ENCODE measurements at regions not wholly inside any gene's neighbourhood (a gene's known extent, or its start where the extent isn't known, plus 50 kb on each side); places are given as distances from the start of the nearest gene placed in this dataset.

GRCh38 chr12:65596514-65597091 is 227.7 kb upstream of the HMGA2 start:
- no peak for DNase-seq (ENCODE audit: low read depth, low spot score)

DNA sequence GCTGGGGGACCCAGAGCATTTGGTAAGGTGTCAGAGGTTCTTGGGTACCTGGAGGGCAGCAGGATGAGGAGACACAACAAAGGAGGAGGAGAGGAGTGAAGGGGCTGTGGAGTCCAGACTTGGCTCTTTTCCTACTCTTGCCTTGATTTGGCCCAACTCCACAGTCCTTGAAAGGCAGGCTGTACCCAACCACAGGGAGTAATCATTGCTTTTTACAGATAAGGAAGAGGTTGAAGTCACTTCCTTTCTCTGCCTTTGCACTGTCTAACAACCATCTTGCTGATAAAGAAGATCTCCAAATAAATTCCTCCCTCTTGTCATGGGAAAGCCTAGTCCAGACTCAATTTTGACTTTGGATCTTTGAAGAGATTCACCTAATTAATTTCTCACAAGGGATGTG is 226.8 kb upstream of the HMGA2 start:
- no peak for DNase-seq (ENCODE audit: low read depth, low spot score)

DNA sequence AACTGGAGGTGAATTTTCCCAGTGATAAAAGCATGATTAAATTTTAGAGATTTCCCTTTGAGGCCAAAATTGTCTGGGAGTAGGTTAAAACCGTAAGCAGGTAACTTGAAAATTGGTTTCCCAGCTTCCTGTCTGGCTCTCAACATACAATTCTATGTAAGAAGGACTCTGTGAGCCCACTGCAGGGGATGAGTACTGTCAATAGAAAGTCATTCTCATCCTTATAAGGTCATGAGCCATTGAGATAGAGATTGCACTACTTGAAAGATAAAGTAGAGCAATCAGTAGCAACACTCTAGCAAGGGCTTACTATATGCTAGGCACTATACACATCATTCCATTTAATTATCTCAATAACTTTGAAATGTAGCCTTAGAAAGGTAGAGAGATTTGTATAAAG is 225.6 kb upstream of the HMGA2 start:
- DNase-seq (ENCODE audit: low read depth, low spot score), result no peak

DNA sequence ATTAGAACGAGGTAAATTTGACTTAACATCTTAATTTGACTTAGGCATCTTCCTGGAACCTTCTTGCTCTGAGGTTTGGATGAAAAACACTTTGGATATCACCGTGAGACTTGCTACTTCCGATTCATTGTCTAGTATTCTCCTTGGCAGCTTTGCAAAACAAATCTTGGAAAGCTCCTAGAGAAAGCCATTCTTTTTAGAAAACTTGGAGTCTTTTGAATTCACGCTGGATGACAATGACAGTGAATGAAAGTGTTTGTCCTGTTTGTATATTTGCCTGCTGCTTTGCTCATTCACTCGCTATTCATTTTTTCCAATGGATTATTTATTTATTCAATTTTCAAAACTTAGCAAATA is 222.1 kb upstream of the HMGA2 start:
- DNase-seq (ENCODE audit: low read depth, low spot score), result no peak

GRCh38 chr12:65602610-65603295 is 221.5 kb upstream of the HMGA2 start:
- DNase-seq (ENCODE audit: low read depth, low spot score), result no peak

- DNase-seq (ENCODE audit: low read depth, low spot score), result no peak
Observed at GRCh38 chr12:65603438-65604351, 220.6 kb upstream of the HMGA2 start.

GRCh38 chr12:65605019-65605418 is 219.3 kb upstream of the HMGA2 start:
- DNase-seq (ENCODE audit: low read depth, low spot score), result no peak

DNA sequence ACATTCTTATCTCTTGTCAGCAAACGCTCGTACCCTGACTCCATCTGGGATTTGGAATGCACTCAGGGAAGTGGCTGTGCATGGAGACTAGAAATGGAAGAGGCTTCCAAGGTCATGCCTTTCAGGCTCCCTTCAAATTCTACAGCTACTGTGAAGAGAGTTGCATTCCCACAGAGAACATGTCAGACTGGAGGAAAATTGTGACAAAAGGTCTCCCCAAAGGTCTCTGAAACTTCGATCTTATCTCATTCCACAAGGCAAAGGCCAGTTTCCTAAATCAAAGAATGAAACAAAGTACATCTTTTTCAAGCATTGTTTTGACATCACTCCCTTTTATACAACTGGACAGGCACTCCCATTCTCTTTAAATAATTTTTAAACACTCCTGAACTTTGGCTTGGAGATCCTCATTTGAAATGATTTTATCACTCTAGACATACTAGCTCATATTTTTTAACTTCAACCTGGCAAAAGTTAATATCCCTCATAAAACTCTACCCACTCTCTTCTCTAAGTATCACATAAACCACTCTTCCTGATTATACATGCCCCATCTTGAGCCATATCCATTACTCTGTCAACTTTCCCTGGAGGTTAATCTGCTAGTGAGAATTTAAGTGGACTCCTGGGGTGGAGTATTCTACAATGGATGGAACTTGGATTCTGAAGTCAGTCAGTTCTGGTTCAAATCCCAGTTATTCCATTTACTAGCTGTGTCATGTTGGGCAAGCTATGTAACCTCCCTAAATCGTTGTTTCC is 218.1 kb upstream of the HMGA2 start:
- no peak for DNase-seq (ENCODE audit: low read depth, low spot score)

DNA sequence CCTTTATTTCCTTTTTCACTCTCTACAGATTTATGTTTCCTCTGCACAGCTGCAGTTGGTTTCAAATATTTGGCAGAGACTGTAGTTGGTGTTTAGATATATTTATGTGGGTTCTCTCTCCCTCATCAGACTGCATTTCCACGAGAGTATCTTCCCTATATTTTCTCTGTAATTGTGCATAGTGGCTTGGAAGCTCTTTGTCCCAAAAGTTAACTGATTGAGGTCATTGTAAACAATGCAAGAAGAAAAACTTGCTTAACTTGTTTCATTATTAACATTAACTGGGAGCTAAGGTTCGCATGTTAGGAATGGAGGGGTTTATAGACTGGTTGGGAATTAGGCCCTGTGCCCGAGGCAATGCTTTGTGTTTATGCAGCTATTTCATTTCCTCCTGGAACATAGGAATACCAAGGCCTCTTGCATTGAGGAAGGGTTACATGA is 216.9 kb upstream of the HMGA2 start:
- no peak for DNase-seq (ENCODE audit: low read depth, low spot score)

DNA sequence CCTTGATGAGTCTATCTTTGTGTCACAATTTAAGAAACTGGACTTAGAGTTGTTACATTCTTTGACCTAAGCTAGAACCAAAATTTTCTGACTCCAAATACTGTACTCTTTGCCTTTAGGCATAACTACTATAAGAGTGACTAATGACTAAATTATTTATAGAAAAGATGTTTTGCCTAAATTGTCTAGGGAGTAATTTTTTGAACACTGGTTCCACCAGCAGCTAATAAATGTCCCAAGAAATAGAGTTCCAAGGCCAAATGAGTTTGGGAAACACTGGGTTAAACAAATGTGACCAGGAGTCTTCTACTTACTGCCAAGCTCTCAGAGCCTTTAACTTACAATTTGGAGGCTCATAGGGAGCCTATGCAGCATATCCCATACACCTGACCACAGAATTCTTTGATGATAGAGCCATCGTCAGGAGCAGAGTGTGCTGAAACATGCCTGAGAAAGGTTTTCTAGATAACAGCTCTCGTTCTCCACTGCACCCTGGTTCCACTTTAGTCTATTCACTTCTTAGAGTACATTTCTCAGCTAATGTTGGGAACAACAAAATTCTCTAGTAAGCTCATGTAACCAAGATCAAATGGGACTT is 215.9 kb upstream of the HMGA2 start:
- DNase-seq (ENCODE audit: low read depth, low spot score), result no peak

DNA sequence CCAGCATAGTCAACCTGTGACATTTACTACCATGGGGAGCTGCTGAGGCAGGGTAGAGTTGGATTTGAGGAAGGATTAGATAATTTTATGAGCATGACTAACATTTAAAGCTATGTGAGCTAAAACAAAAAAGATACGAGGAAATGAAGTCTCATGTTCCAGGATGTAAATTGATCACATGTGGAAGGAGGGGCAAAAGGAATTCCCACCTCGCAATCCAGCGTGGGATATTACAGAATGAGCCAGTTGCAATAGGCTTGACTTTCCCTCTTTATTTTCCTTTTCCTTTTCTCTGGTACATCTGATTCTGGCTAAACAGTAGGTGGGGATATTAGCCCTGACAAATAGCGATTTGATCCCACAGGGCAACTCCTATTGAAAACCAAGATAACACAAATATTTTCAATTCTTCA is 214.9 kb upstream of the HMGA2 start:
- DNase-seq (ENCODE audit: low read depth, low spot score), result no peak

DNA sequence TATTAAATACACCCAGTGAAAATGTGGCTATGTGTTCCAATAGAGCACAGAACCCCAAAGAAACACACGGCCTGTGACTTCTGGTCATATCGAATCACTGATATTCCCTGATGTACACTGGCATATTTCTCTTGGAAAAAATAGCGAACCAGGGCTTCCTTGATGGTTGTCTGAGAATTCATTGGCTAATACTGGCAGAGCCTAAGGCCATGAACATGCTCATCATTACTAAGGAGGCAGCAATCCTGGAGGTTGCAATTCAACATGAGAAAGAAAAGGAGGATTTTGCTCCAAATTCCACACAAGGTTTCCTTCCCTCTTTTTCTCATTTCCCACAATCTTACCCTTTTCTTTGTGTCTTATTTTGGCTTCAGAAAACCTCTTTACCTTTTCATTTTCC is 212.9 kb upstream of the HMGA2 start:
- DNase-seq (ENCODE audit: low read depth, low spot score), result no peak

DNA sequence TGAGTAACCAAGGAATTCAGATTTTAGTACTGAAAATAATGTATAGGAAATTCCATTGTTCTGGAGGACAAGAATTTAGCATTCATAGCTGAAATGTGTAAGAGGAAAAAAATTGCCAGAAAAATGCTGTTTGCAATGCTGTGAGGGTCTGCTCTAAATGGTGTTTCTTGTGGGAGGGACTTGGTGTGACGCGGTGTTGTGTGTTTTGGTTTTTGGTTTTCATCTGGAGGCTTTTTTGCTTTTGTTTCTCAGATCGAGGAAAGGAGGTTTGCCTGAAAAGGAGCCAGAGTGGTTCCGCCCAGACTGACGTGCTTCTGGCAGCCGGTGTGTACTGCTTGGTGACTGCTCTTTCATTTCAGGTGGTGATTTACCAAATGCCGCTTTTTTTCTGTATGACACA is 211.8 kb upstream of the HMGA2 start:
- no peak for DNase-seq (ENCODE audit: low read depth, low spot score)

DNA sequence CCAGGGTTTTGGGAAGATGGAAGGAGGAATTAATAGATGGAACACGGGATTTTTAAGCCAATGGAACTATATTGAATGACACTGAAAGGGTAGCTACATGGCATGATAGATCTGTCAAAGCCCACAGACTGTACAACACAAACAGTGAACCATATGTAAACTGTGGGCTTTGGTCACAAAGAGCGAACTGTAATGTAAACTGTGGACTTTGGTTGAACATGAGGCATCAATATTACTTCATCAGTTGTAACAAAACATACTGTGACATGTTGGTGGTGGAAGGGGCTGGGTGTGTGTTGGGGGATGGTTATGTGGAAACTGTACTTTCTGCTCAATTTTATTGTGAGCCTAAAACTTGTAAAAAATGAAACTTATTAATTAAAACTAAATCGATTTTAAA is 210.6 kb upstream of the HMGA2 start:
- no peak for DNase-seq (ENCODE audit: low read depth, low spot score)

DNA sequence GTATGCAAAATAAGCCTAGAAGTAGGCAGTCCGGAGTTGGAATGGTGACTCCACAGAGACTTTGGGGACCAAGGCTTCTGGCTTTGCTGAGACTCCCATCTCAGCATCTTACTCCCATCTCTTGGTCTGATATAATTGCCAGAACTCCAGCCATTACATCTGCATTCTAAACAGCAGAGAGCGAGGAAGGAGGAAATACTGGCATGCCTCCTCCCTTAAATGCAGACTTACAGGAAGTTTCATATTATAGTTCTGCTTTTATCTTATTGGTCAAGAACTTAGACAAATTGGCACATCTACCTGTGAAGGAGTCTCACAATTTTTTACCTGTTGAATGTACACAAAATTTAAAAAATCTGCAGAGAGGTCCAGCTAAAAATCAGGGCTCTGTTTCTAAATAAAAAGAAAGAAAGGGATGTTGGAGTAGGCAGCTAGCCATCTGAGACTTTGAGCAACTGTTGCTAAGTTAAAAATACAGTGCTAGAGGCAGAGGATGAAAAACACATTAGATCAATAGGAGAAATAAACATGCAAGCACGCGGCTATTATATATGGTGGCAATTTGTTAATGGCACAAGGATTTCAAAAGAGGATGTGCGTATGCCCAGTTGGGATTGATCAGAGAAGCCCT is 209.9 kb upstream of the HMGA2 start:
- DNase-seq (ENCODE audit: low read depth, low spot score), result no peak

- no peak for DNase-seq (ENCODE audit: low read depth, low spot score)
Observed at GRCh38 chr12:65615118-65615517, 209.2 kb upstream of the HMGA2 start.

DNA sequence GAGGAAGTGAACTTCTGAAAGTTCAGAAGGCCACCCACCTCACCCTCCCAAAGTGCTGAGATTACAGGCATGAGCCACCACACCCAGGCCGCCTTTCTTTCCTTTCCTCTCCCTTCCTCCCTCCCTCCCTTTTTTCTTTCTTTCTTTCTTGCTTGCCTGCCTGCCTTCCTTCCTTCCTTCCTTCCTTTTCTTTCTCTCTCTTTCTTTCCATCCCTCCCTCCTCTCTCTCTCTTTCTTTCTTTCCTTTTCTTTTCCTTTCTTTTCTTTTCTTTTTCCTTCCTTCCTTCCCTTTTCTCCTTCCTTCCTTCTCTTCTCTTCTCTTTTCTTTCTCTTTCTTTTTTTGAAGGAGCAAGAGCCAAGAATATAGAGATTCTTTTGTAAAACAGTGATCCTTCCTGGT is 208.3 kb upstream of the HMGA2 start:
- DNase-seq (ENCODE audit: low read depth, low spot score), result no peak

DNA sequence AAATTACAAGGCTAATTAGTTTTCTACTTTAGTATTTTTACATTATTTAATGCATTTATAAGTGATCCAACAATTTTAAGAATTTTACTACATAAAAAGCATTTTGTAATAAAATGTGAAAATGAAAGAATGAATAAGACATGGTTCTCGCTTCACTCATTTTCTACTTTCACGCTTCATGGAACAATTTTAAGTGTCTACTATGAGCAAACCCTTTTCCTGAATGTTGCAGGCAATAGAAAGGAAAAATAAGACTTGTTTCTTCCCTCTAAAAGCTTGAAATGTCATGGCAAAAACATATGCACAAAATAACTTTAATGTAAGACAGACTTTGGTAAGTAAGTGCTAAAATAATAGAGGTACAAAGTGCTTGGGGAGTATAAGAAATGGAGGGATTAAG is 205.7 kb upstream of the HMGA2 start:
- DNase-seq (ENCODE audit: low read depth, low spot score), result no peak

DNA sequence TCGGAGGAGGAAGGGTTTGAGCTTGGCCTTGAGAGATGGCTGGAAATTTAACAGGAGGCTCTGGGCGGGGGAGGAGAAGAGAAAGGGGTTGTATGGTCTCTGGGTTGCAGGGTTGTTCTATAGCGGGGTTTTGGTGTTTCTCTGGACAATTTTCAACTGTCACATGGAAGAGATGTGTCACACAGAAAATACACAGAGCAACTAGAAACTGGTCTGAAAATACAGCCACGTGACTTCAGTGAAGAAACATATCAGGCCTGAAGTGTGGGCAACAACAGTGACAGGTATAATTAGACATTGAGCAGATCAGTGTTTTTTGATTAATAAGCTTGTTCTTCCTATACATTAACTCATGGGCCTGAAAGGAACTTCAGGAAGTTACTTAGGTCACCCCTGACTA is 205.3 kb upstream of the HMGA2 start:
- DNase-seq (ENCODE audit: low read depth, low spot score), result no peak

DNA sequence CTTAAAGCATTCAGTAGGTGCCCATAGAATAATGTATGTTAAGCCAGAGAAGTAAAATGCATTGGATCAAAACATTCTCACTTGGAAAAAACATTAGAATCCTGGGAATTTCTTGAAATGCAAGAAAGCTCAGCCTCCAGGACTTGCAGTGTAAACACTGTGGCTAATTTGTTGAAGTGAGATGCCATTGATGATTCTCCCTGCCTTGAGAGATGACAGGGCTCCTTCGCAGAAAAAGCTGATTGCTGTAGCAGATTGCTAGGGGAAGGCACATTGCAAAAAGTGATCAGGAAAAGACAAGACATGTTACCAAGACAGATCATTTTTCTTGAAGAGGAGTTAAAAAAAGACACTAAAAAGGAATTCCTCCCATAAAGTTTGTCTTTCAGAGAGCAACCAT is 204.2 kb upstream of the HMGA2 start:
- no peak for DNase-seq (ENCODE audit: low read depth, low spot score)

GRCh38 chr12:65622056-65622455 is 202.2 kb upstream of the HMGA2 start:
- DNase-seq (ENCODE audit: low read depth, low spot score), result no peak
